ENCODE measurements at regions not wholly inside any gene's neighbourhood (a gene's known extent, or its start where the extent isn't known, plus 50 kb on each side); places are given as distances from the start of the nearest gene placed in this dataset.

GRCh38 chr7:91323626-91324158, 59.5 kb downstream of the FZD1 start:
- Histone ChIP-seq H3K27ac (ENCODE audit: low read length) (no peak overlapping the region), H3K4me1 (ENCODE audit: control insufficient read depth, insufficient read depth, low read length) (no peaks in the 10 kb centered on the region), H3K9me3 (ENCODE audit: control insufficient read depth, low read depth, low read length) (no peaks in the 10 kb centered on the region), H3K27me3 (ENCODE audit: control insufficient read depth, insufficient read depth, low read length) (no peaks in the 10 kb centered on the region), H3K36me3 (ENCODE audit: control insufficient read depth, insufficient read depth, low read length) (no peaks in the 10 kb centered on the region), H3K4me3 (ENCODE audit: low read length) (no peak overlapping the region)
- no peak for DNase-seq
- 100% methylated on average over 1 of the region's 2 CpGs for WGBS (ENCODE audit: insufficient coverage, low lambda C conversion rate)

GRCh38 chr7:91324663-91325062, 60.4 kb downstream of the FZD1 start:
- 60% methylated on average over 2 of the region's 4 CpGs for WGBS (ENCODE audit: insufficient coverage, low lambda C conversion rate)
- Histone ChIP-seq H3K4me3 (ENCODE audit: low read length) (no peak overlapping the region), H3K9me3 (ENCODE audit: control insufficient read depth, low read depth, low read length) (no peaks in the 10 kb centered on the region), H3K36me3 (ENCODE audit: control insufficient read depth, insufficient read depth, low read length) (no peaks in the 10 kb centered on the region), H3K27ac (ENCODE audit: low read length) (no peak overlapping the region), H3K4me1 (ENCODE audit: control insufficient read depth, insufficient read depth, low read length) (no peaks in the 10 kb centered on the region), H3K27me3 (ENCODE audit: control insufficient read depth, insufficient read depth, low read length) (no peaks in the 10 kb centered on the region)
- DNase-seq: no peak

DNA sequence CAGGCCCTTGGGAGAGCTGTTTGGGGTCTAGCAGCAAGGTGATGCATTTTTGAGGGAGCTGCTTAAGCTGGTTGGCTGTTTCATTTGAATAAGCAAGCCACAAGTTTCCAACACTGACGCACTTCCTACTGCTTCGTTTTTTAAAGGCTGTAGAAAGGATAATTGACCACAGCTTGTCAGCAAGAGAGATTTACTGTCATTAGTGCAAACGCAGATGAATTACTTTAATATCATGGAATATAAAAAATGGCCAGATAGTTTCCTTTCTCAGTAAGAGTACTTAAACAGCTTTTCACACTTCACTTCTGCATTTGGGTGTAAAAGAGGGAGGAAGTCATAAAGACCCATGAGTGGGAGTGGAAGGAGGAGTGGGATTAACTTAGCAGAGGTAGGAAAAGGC, 61.5 kb downstream of the FZD1 start:
- Histone ChIP-seq H3K27me3 (ENCODE audit: control insufficient read depth, insufficient read depth, low read length) (no peaks in the 10 kb centered on the region), H3K4me3 (ENCODE audit: low read length) (no peak overlapping the region), H3K9me3 (ENCODE audit: control insufficient read depth, low read depth, low read length) (no peaks in the 10 kb centered on the region), H3K36me3 (ENCODE audit: control insufficient read depth, insufficient read depth, low read length) (no peaks in the 10 kb centered on the region), H3K4me1 (ENCODE audit: control insufficient read depth, insufficient read depth, low read length) (no peaks in the 10 kb centered on the region), H3K27ac (ENCODE audit: low read length) (no peak overlapping the region)
- no CpG with 5 or more reads among the region's 3 CpGs for WGBS (ENCODE audit: insufficient coverage, low lambda C conversion rate)
- DNase-seq: no peak

GRCh38 chr7:91326516-91327199, 62.4 kb downstream of the FZD1 start:
- Histone ChIP-seq H3K4me3 (ENCODE audit: low read length) (no peak overlapping the region), H3K27me3 (ENCODE audit: control insufficient read depth, insufficient read depth, low read length) (no peaks in the 10 kb centered on the region), H3K9me3 (ENCODE audit: control insufficient read depth, low read depth, low read length) (no peaks in the 10 kb centered on the region), H3K4me1 (ENCODE audit: control insufficient read depth, insufficient read depth, low read length) (no peaks in the 10 kb centered on the region), H3K36me3 (ENCODE audit: control insufficient read depth, insufficient read depth, low read length) (no peaks in the 10 kb centered on the region), H3K27ac (ENCODE audit: low read length) (no peak overlapping the region)
- no peak for DNase-seq
- 87% methylated on average over 3 of the region's 8 CpGs for WGBS (ENCODE audit: insufficient coverage, low lambda C conversion rate)

DNA sequence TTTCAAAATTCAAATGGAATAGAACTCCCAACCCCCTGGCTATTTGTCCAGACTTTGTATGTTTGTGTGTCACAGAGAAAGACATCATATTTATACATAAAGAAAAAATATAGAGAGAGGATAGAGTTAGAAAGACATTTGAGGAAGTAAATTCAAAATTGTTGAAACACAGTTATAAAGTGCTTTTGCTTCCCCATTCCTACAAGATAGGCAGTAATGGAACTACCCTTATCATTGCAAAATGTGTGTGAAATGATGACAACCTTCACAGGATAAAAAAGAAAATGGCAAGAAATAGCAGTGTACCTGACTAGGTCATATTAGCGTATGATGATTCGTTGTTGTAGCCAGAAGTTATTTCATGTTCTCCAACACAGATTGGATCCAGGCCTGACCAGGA, 63.1 kb downstream of the FZD1 start:
- H3K27ac ChIP-seq (ENCODE audit: low read length): no peak overlapping the region
- no peak for DNase-seq

GRCh38 chr7:91329571-91329970, 65.3 kb downstream of the FZD1 start:
- no peak for DNase-seq
- no peak overlapping the region for H3K4me3 ChIP-seq (ENCODE audit: low read length)
- H3K9me3 ChIP-seq (ENCODE audit: control insufficient read depth, low read depth, low read length): no peaks in the 10 kb centered on the region
- H3K4me1 ChIP-seq (ENCODE audit: control insufficient read depth, insufficient read depth, low read length): no peaks in the 10 kb centered on the region
- H3K36me3 ChIP-seq (ENCODE audit: control insufficient read depth, insufficient read depth, low read length): no peaks in the 10 kb centered on the region
- no peaks in the 10 kb centered on the region for H3K27me3 ChIP-seq (ENCODE audit: control insufficient read depth, insufficient read depth, low read length)
- H3K27ac ChIP-seq (ENCODE audit: low read length): no peak overlapping the region

More for the DNA sequence above, 63.1 kb downstream of the FZD1 start:
- no peak overlapping the region for H3K4me3 ChIP-seq (ENCODE audit: low read length)
- WGBS (ENCODE audit: insufficient coverage, low lambda C conversion rate): 100% methylated on average over 2 of the region's 2 CpGs
- H3K9me3 ChIP-seq (ENCODE audit: control insufficient read depth, low read depth, low read length): no peaks in the 10 kb centered on the region
- H3K36me3 ChIP-seq (ENCODE audit: control insufficient read depth, insufficient read depth, low read length): no peaks in the 10 kb centered on the region
- H3K27me3 ChIP-seq (ENCODE audit: control insufficient read depth, insufficient read depth, low read length): no peaks in the 10 kb centered on the region
- H3K4me1 ChIP-seq (ENCODE audit: control insufficient read depth, insufficient read depth, low read length): no peaks in the 10 kb centered on the region

GRCh38 chr7:91330191-91330808, 66.1 kb downstream of the FZD1 start:
- DNase-seq: peak in 1 of 2 donors; percentile 6
- H3K4me3 ChIP-seq (ENCODE audit: low read length): no peak overlapping the region
- no peaks in the 10 kb centered on the region for H3K36me3 ChIP-seq (ENCODE audit: control insufficient read depth, insufficient read depth, low read length)
- no peaks in the 10 kb centered on the region for H3K27me3 ChIP-seq (ENCODE audit: control insufficient read depth, insufficient read depth, low read length)
- H3K4me1 ChIP-seq (ENCODE audit: control insufficient read depth, insufficient read depth, low read length): no peaks in the 10 kb centered on the region
- no CpG with 5 or more reads among the region's 2 CpGs for WGBS (ENCODE audit: insufficient coverage, low lambda C conversion rate)
- H3K27ac ChIP-seq (ENCODE audit: low read length): peak overlapping the region; percentile 10
- no peaks in the 10 kb centered on the region for H3K9me3 ChIP-seq (ENCODE audit: control insufficient read depth, low read depth, low read length)

DNA sequence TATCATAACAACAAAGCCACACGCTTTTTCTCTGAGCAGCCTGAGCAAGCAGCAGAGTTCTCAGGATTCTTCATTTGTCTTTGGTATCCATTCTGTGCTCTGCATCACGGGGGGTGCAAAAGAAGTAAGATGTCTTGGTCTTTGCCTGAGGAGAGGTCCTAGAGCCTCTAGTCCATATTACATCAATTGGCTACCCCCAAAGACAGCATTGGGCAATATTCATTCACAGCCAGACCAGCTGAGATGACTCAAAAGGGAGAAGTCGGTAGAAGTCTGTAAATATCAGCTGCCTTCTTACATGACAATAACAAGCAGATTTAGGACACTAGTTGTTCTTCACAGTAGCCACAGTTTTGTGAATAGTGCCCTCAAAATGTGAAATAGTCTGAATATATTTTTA, 66.6 kb downstream of the FZD1 start:
- no peak for DNase-seq
- no peak overlapping the region for H3K27ac ChIP-seq (ENCODE audit: low read length)
- no peaks in the 10 kb centered on the region for H3K27me3 ChIP-seq (ENCODE audit: control insufficient read depth, insufficient read depth, low read length)
- no peaks in the 10 kb centered on the region for H3K4me1 ChIP-seq (ENCODE audit: control insufficient read depth, insufficient read depth, low read length)
- no peaks in the 10 kb centered on the region for H3K9me3 ChIP-seq (ENCODE audit: control insufficient read depth, low read depth, low read length)
- H3K36me3 ChIP-seq (ENCODE audit: control insufficient read depth, insufficient read depth, low read length): no peaks in the 10 kb centered on the region
- WGBS (ENCODE audit: insufficient coverage, low lambda C conversion rate): no CpG with 5 or more reads among the region's 3 CpGs
- H3K4me3 ChIP-seq (ENCODE audit: low read length): no peak overlapping the region

DNA sequence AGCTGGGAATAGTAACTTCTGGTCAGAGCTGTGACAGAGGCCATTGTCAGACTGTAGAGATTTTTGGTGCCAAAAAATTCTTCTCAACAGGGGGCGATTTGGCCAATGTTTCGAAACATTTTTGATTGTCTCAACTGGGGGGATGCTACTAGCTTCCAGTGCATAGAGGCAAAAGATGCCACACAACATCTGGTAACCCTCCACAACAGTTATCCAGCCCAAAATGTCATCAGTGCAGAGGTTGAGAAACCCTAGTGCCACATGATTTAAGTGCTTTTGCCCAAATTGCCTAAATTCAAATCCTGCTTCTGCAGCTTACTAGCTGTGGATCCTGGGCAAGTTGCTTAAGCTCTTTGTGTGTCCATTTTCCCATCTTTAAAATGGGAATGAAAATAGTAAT, 71.9 kb downstream of the FZD1 start:
- no peak overlapping the region for H3K4me3 ChIP-seq (ENCODE audit: low read length)
- no peak overlapping the region for H3K27ac ChIP-seq (ENCODE audit: low read length)
- DNase-seq: no peak
- H3K9me3 ChIP-seq (ENCODE audit: control insufficient read depth, low read depth, low read length): no peaks in the 10 kb centered on the region
- H3K36me3 ChIP-seq (ENCODE audit: control insufficient read depth, insufficient read depth, low read length): no peaks in the 10 kb centered on the region
- no peaks in the 10 kb centered on the region for H3K27me3 ChIP-seq (ENCODE audit: control insufficient read depth, insufficient read depth, low read length)
- H3K4me1 ChIP-seq (ENCODE audit: control insufficient read depth, insufficient read depth, low read length): no peaks in the 10 kb centered on the region
- WGBS (ENCODE audit: insufficient coverage, low lambda C conversion rate): no CpG with 5 or more reads among the region's 2 CpGs

DNA sequence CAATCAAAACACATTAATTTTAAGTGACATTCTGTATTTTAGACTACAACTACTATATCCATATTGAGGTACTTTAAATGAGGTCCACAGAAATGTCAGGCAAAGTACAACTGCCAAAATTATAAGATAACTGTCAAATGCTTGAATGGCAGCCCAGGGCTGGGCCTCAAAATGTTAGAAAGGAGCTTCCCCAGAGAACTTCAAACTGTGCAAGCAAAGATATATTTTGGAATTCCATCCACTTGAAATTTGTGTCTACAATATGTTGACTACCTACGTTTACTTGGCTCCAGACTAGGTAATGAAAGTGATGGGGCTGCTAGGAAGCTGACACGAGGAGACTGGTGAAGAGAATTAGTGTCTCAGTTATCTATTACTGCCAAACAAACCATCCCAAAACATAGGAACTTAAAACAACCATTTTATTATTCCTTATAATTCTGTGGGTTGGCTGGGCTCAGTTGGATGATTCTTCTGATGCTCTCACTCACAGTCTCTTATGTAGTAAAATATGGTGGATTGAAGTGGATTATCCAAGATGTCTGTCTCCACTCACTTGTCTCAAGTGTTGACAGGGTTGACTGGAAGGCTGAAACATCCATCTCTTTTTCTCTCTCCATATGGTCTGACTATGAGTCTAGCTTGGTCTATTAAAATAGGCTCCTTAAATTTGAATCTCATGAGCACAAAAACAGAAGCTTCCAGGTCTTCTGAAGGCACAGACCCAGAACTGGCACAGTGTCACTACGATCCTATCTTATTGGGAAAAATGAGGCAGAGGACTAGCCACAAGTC, 74.2 kb downstream of the FZD1 start:
- H3K9me3 ChIP-seq (ENCODE audit: control insufficient read depth, low read depth, low read length): no peaks in the 10 kb centered on the region
- DNase-seq: no peak
- no peak overlapping the region for H3K4me3 ChIP-seq (ENCODE audit: low read length)
- H3K27ac ChIP-seq (ENCODE audit: low read length): no peak overlapping the region
- H3K36me3 ChIP-seq (ENCODE audit: control insufficient read depth, insufficient read depth, low read length): no peaks in the 10 kb centered on the region
- H3K27me3 ChIP-seq (ENCODE audit: control insufficient read depth, insufficient read depth, low read length): no peaks in the 10 kb centered on the region
- H3K4me1 ChIP-seq (ENCODE audit: control insufficient read depth, insufficient read depth, low read length): no peaks in the 10 kb centered on the region
- WGBS (ENCODE audit: insufficient coverage, low lambda C conversion rate): 71% methylated on average over 1 of the region's 3 CpGs
